GM08714 (cell line): ENCODE measurements at regions not wholly inside any gene's neighbourhood (a gene's known extent, or its start where the extent isn't known, plus 50 kb on each side); places are given as distances from the start of the nearest gene placed in this dataset.
"Not testable (repeated sequence)": the region's sequence is repeated elsewhere in the genome, so short reads cannot be mapped to it uniquely, and the experiment has no call there.

Source experiments
- H3K4me3 ChIP-seq: fragments of 200-500 bp; sonication (Bioruptor generic); 2 replicates; pipeline ENCODE4 v1.5.1; 2014; ENCODE audit warnings: mild to moderate bottlenecking, low read length, inconsistent platforms
- ZNF274 ChIP-seq: IDR thresholded peaks from 2 replicates; pipeline ENCODE4 v1.6.1; 2012; ENCODE audit warnings: mild to moderate bottlenecking, low read depth, low read length

GRCh38 chr3:140870351-140870750 lies 71.3 kb upstream of the SLC25A36 start:
- no peak for TF ChIP-seq ZNF274
- H3K4me3 ChIP-seq: no peak overlapping the region

GRCh38 chr3:140871022-140871421 lies 70.6 kb upstream of the SLC25A36 start:
- TF ChIP-seq ZNF274: no peak
- no peak overlapping the region for H3K4me3 ChIP-seq

GRCh38 chr3:140872165-140872564 lies 69.5 kb upstream of the SLC25A36 start:
- not testable (repeated sequence) for H3K4me3 ChIP-seq

- no peak for TF ChIP-seq ZNF274
- no peak overlapping the region for H3K4me3 ChIP-seq
These were observed 58.1 kb upstream of the SLC25A36 start for GRCh38 chr3:140883428-140884040.

- not testable (repeated sequence) for H3K4me3 ChIP-seq
These were observed 55.9 kb upstream of the SLC25A36 start for GRCh38 chr3:140885697-140886096.
